Sigmoid colon (tissue), 6 donors: ENCODE measurements at regions not wholly inside any gene's neighbourhood (a gene's known extent, or its start where the extent isn't known, plus 50 kb on each side); places are given as distances from the start of the nearest gene placed in this dataset.

Source experiments
- DNase-seq: peaks from one replicate; pipeline ENCODE4 v3.0.0-alpha.2; 2019
- H3K27ac ChIP-seq, 4 donors: fragments of 200-600 bp; sonication (generic); one replicate each; pipeline ENCODE4 v1.5.1; 2016 to 2019; ENCODE audit warnings: mild to moderate bottlenecking in 1 of 4
- H3K27me3 ChIP-seq, 3 donors: fragments of 200-600 bp; sonication (generic); one replicate each; pipeline ENCODE4 v1.5.1; 2019; ENCODE audit warnings: mild to moderate bottlenecking in 1 of 3
- H3K36me3 ChIP-seq, 4 donors: fragments of 200-600 bp; sonication (generic); one replicate each; pipeline ENCODE4 v1.5.1; 2016 to 2019
- H3K4me1 ChIP-seq, 4 donors: fragments of 200-600 bp; sonication (generic); one replicate each; pipeline ENCODE4 v1.5.1; 2017 to 2019
- H3K4me3 ChIP-seq, 4 donors: fragments of 200-600 bp; sonication (generic); one replicate each; pipeline ENCODE4 v1.5.1; 2017 to 2019; ENCODE audit warnings: mild to moderate bottlenecking in 2 of 4, moderate library complexity in 1 of 4
- H3K9me3 ChIP-seq, 4 donors: fragments of 200-600 bp in 3 of 4; sonication (generic) in 3 of 4; one replicate each; pipeline versions ENCODE4 v1.5.1 to v1.6.1; 2013 to 2019
- CTCF ChIP-seq, 4 experiments: fragments of 450-650 bp in 3 of 4; fragments of 200-600 bp in 1 of 4; IDR thresholded peaks; one replicate each; pipeline ENCODE4 v1.5.1; 2016 to 2019; ENCODE audit warnings: antibody characterized with exemption in 4 of 4, mild to moderate bottlenecking in 3 of 4, moderate library complexity in 2 of 4
- EP300 ChIP-seq, 4 donors: sonication (generic); formaldehyde crosslinking; IDR thresholded peaks; one replicate each; pipeline ENCODE4 v1.6.1; 2017; ENCODE audit warnings: antibody characterized with exemption in 4 of 4
- POLR2A ChIP-seq, 2 donors: fragments of 450-650 bp; IDR thresholded peaks; one replicate each; pipeline ENCODE4 v1.6.1; 2016; ENCODE audit warnings: antibody characterized with exemption in 2 of 2, mild to moderate bottlenecking in 2 of 2, moderate library complexity in 2 of 2
- POLR2AphosphoS5 ChIP-seq, 4 donors: sonication (generic); formaldehyde crosslinking; IDR thresholded peaks; one replicate each; pipeline ENCODE4 v1.6.1; 2017; ENCODE audit warnings: antibody characterized with exemption in 4 of 4
- WGBS, 2 donors: extraction: QIAGEN DNeasy Blood & Tissue Kit; methylation state at CpG; one replicate each; pipeline ENCODE4 v1.1.7; 2013; 5-methylcytosine and 5-hydroxymethylcytosine counted together
- intact Hi-C: fragments of 100-400 bp; cut with DNase I; formaldehyde crosslinking; loops from one replicate; pipeline ENCODE4 v1.15.1; 2023
- donor health status: healthy with polysubstance abuse.
- donor health status: healthy.

GRCh38 chr3:176937994-176938393 lies 259.3 kb downstream of the TBL1XR1 start:
- no peak overlapping the region for H3K27ac ChIP-seq
- H3K4me3 ChIP-seq = no peak overlapping the region
- no peak for DNase-seq
- no peaks in the 10 kb centered on the region for H3K27me3 ChIP-seq
- peaks cover 0 to 17% (median 8%) of the 10 kb centered on the region in 4 donors for H3K4me1 ChIP-seq
- 86 to 90% methylated on average over 1 of the region's 1 CpG for WGBS, 2 donors
- intact Hi-C loops = loop anchor here (5.0 kb wide), 1 partner anchor 66 kb away; no protein-coding TSS in a partner anchor
- H3K9me3 ChIP-seq = no peaks in the 10 kb centered on the region
- TF ChIP-seq CTCF (IDR thresholded peaks at IDR 0.05) (no peak), POLR2A (IDR thresholded peaks at IDR 0.05) (no peak), POLR2AphosphoS5 (IDR thresholded peaks at IDR 0.05) (no peak), EP300 (IDR thresholded peaks at IDR 0.05) (no peak)
- no peaks in the 10 kb centered on the region for H3K36me3 ChIP-seq

DNA sequence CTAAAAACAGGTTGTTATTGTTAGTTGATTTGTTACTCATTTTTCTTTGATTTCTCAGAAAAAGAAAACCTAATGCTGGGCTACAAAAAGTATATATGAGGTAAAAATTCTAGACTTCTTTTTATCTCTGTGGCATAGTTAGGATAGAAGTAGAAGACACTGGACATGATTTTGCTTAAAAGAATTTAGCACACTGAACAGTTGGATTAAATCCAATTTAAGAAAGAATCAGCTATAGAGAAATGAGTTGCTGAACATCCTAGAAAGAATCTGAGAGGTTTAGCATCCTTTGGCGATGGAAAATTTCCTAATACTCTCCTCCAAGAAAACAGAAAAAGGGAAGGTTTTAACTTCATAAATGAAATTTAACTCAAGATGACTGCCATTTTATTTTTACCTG lies 259.7 kb downstream of the TBL1XR1 start:
- H3K9me3 ChIP-seq = no peaks in the 10 kb centered on the region
- no peak overlapping the region for H3K4me3 ChIP-seq
- intact Hi-C loops = loop anchor here (5.0 kb wide), 1 partner anchor 65 kb away; no protein-coding TSS in a partner anchor
- no peaks in the 10 kb centered on the region for H3K36me3 ChIP-seq
- TF ChIP-seq CTCF (IDR thresholded peaks at IDR 0.05) (no peak), EP300 (IDR thresholded peaks at IDR 0.05) (no peak), POLR2AphosphoS5 (IDR thresholded peaks at IDR 0.05) (no peak), POLR2A (IDR thresholded peaks at IDR 0.05) (no peak)
- no peak overlapping the region for H3K27ac ChIP-seq
- peaks cover 0 to 17% (median 8%) of the 10 kb centered on the region in 4 donors for H3K4me1 ChIP-seq
- DNase-seq = no peak
- 90 to 98% methylated on average over 1 of the region's 1 CpG for WGBS, 2 donors
- no peaks in the 10 kb centered on the region for H3K27me3 ChIP-seq

DNA sequence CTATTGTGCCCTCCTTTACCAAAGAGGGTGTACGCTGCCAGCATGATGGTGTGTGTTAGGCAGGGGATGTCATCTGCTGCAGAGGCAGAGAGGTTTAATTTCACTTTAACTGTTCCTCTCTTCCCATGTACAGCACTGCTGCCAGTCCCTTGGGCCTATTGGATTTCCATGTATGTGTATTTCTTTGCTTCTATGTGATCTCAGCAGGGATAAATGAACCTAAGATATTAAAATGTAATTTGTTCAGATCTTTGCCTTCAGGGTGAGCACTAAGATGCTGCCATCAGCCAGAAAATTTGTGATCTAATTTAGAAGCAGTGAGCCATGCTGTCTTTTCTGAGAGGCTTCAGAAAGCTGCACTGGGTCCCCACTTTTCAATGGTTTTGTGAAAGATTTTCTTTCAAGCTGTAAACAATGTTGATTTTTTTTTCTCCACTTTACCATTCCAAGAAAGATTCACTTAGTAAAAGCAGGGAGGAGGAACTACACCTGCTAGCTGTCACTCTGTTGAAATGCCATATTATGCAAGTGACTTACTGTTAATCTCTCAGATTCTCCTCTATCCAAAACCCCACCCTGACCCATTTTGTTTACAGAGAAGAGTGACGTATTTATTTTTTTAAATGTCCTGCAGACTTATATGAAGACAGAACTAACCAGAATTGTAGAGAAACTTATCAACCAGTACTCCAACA lies 261.9 kb downstream of the TBL1XR1 start:
- intact Hi-C loops = loop anchor here (5.0 kb wide), 1 partner anchor 63 kb away; no protein-coding TSS in a partner anchor
- no peaks in the 10 kb centered on the region for H3K27me3 ChIP-seq

GRCh38 chr3:176934698-176935097 lies 262.6 kb downstream of the TBL1XR1 start:
- H3K9me3 ChIP-seq = no peaks in the 10 kb centered on the region
- no peak overlapping the region for H3K27ac ChIP-seq
- intact Hi-C loops = loop anchor here (5.0 kb wide), 1 partner anchor 62 kb away; no protein-coding TSS in a partner anchor
- H3K4me3 ChIP-seq = no peak overlapping the region
- no peaks in the 10 kb centered on the region for H3K27me3 ChIP-seq
- 95 to 96% methylated on average over 2 of the region's 2 CpGs for WGBS, 2 donors
- no peaks in the 10 kb centered on the region for H3K36me3 ChIP-seq
- peaks cover 0 to 17% (median 8%) of the 10 kb centered on the region in 4 donors for H3K4me1 ChIP-seq
- DNase-seq = no peak
- TF ChIP-seq POLR2AphosphoS5 (IDR thresholded peaks at IDR 0.05) = no peak
- TF ChIP-seq EP300 (IDR thresholded peaks at IDR 0.05) = no peak
- TF ChIP-seq POLR2A (IDR thresholded peaks at IDR 0.05) = no peak
- TF ChIP-seq CTCF (IDR thresholded peaks at IDR 0.05) = no peak

More for the DNA sequence above, 261.9 kb downstream of the TBL1XR1 start:
- no peak overlapping the region for H3K27ac ChIP-seq
- no peak for DNase-seq
- peaks cover 0 to 17% (median 8%) of the 10 kb centered on the region in 4 donors for H3K4me1 ChIP-seq
- WGBS, 2 donors = 85 to 88% methylated on average over 2 of the region's 2 CpGs
- TF ChIP-seq POLR2AphosphoS5 (IDR thresholded peaks at IDR 0.05) = no peak
- no peak for TF ChIP-seq POLR2A (IDR thresholded peaks at IDR 0.05)
- TF ChIP-seq CTCF (IDR thresholded peaks at IDR 0.05) = no peak
- no peak for TF ChIP-seq EP300 (IDR thresholded peaks at IDR 0.05)
- no peak overlapping the region for H3K4me3 ChIP-seq
- no peaks in the 10 kb centered on the region for H3K36me3 ChIP-seq
- H3K9me3 ChIP-seq = no peaks in the 10 kb centered on the region
